HG03280 (cell line): ENCODE measurements at regions not wholly inside any gene's neighbourhood (a gene's known extent, or its start where the extent isn't known, plus 50 kb on each side); places are given as distances from the start of the nearest gene placed in this dataset.
"Not testable (repeated sequence)": the region's sequence is repeated elsewhere in the genome, so short reads cannot be mapped to it uniquely, and the experiment has no call there.

ENCODE experiments used
- ATAC-seq: cut with Tn5 transposase; IDR thresholded peaks from one replicate; pipeline ENCODE4 v1.9.1; 2021; ENCODE audit warnings: mild to moderate bottlenecking, moderate library complexity; ENCODE audit not compliant: unreplicated experiment

DNA sequence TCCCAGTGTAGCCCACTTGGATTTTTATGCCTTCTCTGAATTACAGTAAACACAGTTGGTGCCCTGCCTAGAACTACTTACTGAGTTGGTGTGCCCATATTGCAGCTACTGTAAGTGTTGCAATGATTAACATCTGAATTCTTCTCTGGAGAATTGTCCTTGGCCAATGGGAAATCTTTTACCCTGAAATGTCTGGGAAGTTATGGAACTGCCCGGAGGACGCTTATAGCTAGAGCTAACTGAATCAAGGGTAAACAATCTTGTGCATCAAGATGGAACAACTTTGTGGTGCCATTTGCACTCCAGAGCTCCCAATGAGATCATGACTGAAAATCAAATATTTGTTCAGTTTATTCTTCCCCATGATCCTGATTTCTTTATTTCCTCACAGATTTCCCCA lies 246.7 kb upstream of the CBLB start:
- no peak for ATAC-seq

DNA sequence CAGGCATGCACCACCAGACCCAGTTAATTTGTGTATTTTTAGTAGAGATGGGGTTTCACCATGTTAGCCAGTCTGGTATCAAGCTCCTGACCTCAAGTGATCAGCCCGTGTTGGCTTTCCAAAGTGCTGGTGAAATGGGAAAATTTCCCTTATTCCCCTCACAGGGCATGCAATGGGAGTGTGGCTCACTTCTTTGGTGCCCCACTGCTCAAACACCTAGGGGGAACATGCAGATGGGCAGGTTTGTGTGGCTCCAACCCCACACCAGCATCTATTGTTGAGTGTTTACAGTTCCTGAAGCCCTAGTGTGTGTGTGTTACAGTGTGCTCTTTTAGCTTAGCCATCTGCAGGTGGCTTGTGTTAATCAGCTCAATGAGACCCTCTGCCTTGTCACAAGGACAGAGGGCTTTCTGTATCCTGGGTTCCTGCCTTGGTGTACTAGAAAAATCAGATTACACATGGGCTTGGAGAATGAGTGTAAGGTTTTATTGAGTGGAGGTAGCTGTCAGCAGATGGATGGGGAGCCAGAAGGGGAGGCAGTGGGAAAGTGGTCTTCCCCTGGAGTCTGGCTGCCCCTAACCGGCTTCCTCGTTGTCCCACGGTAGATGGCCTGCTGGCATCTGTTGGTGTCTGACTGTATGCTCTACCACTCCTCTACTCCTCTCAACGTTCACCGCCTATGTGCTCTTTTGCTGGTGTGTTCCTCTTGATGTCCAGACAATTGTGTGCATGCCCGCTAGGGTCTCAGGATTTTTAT lies 248.1 kb upstream of the CBLB start:
- no peak for ATAC-seq

DNA sequence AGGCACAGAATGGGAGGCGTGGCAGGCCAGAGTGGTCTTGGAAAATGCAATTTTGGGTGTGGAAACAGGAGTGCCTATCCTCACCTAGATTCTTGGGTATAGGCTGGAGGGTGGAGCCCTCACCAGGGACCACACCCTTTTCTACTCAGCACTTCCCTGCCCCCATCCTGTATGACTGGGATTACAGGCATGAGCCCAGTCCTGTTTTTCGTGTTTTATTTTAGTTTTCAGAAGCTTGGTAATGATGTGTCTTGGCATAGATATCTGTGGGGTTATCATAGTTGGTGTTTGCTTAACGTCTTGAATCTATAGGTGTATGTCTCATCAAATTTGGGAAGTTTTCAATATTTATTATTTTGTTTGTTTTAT lies 248.7 kb upstream of the CBLB start:
- no peak for ATAC-seq

DNA sequence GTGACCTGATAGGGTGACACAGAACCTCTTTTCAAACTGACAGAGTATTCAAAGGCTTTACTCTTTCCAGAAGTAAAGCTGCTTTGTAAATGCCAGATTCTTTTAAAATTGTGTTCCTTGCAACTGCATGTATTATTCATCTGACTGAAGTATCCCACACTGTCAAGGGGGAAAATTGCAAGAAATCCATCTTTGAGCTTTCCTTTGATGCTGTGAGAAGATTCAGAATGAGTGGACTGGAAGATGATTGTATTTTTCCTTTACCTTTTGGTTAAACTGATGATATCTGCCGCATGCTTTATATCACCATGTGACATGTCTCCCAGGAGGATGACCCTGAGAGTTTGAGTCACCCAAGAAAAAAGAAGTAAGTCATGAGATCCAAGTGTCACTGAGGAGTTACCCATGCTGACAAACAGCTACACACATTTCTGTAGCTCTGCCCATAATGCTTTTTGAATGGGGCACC lies 250.8 kb upstream of the CBLB start:
- no peak for ATAC-seq

DNA sequence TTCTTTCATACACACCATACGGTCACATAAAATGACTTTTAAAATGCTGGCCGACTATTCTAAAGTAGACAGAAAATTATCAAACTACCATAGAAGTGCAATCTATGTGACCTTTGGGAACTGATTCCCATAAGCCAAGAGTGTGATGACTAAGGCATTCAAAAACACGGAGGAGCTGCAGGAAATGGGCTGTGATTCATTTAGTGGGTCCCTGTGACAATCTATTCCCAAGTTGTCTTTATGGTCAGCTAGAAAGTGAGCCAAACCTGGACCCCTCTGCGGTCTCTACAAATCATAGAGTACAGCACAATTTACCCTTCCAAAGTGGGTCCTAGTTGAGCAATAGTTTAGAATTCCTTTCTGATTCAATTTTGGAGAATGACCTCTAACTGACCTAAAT lies 251.5 kb upstream of the CBLB start:
- no peak for ATAC-seq

DNA sequence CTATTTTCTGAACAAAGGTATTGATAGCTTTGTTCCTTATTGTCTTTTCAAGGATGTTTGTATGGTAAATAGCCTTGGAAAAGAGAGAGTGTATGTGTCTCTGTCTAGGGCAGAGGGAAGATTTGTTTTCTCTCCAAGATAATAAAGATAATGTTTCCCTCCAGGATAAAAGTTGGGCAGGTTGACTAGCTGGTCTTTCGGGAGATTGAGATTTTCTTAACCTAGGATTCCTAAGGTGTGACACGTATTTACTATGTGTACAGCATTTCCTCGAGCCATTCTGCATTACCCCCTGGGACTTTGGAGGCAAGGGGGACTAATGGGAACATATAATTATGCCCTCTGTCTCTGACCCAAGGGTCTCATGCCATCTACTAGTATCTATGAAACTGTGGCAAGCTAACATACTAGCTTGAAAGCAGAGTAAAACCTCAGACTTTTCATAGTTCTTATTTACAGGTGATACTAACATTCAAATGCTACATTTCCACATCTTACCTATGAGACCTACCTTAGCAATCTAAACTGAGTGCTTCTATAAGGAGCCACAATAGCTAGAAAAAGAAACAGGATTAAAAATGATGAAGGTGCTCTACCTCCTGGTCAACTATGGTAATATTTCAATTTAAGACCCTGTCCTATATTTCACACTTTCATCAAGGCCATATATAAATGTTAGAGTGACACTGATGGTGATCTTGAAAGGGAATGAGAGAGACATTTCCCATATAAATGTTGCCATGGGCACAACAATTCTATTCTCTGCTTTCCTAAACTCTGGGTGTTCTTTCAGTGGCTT lies 252.9 kb upstream of the CBLB start:
- no peak for ATAC-seq

DNA sequence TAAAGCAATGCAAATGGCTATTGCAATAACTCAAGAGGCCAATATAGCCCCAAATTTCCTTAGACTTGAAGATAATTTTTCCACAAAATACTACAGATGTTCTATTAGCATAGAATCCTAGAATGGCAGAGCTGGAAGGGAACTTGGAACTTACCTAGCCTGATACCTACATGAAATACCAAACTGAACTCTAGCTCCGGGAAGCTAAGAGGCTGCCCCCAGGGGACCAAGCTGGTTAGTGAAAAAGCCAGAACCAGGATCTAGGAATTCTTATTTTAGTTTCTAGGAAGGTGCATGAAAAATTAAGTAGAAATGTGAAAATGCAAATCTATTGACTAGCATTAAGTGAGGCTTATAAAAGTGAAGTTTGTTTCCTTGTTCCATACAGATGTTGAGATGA lies 256.0 kb upstream of the CBLB start:
- ATAC-seq: no peak

DNA sequence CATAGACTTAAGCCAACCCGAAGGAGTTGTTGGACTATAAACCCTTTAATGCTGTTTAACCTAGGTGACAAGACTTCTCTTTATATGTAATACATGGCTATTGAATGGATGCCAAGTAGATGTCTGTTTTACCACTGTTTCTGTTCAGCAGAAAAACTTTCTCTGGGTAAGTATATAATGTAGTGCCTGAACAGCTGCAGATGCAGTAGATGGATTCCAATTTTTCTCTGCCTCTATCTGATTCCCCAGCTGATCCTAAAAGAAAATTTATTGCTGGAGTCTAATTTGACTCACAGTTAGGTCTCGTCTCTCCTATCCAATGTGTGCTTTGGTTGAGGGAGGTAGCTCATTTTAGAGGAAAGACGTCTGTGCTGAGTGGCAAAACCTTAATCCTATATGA lies 256.5 kb upstream of the CBLB start:
- no peak for ATAC-seq

DNA sequence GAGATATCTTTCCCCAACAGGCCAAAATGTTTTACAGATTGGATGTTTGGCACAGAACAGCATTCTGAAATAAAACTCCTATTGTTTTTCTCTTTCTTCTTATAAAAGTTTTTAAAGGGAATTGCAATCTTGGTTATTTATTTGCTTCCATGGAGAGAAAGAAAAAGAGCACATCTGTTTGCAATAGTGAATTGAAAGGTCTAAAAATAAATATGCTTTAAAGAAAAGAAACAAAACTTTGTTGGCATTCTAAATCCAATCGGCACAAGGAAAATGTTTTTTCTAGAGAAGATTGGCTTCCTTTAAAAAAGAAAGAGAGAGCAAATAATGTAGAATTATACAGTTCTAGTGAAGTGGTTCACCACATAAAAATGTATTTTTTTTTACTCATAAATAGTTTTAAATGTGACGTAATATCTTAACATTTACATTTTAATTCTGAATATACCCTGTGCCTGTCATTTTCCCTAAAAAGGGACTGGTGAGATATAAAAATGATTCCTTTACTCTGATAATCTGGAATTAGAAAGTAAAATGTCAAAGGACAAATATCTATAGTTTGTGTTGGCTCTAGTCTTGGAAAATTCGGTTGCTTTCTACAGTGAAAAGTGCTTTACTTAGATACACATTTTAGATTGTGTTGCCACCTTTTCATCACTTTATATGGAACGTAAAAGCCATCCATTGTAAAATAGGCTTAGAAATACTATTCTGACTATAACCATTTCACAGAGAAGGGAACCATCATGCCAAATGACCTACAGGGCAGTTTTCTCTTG lies 257.4 kb upstream of the CBLB start:
- ATAC-seq: no peak

DNA sequence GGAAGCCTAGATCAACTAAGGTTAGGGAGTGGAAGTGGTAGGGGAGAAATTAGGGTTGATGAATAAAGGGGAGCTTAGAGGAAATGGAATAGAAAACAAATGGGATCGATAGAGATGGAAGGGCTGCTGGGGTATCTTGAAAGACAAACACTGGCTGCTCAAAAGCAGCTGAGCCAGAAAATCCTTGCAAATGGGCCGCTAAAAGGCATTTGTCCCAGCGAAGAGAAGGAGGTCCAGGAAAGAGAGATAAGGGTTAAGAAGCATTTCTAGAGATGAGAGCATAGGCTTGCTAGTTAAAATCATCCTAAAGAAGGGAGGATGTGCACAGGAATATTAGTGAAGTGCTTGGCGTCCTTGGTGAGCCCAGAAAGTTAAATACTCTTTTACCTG lies 258.0 kb upstream of the CBLB start:
- ATAC-seq: no peak

DNA sequence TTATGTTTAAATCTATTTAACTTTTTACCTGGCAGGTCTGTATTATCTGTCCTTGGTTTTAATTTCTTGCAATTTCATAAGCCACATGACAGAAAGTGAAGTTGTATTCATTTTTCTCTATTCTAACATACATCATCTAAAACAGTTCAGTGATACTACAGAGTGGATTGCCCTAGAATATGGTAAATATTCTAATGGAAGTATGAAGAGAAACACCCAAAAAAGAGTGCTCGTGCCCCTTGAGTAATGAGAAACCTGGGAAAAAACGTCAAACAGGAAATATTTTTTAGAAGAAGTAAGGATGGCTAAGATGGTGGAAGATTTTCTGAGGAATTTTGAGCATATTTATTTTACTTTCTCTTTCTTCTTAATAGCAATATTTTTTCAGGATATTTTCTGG lies 261.1 kb upstream of the CBLB start:
- no peak for ATAC-seq

DNA sequence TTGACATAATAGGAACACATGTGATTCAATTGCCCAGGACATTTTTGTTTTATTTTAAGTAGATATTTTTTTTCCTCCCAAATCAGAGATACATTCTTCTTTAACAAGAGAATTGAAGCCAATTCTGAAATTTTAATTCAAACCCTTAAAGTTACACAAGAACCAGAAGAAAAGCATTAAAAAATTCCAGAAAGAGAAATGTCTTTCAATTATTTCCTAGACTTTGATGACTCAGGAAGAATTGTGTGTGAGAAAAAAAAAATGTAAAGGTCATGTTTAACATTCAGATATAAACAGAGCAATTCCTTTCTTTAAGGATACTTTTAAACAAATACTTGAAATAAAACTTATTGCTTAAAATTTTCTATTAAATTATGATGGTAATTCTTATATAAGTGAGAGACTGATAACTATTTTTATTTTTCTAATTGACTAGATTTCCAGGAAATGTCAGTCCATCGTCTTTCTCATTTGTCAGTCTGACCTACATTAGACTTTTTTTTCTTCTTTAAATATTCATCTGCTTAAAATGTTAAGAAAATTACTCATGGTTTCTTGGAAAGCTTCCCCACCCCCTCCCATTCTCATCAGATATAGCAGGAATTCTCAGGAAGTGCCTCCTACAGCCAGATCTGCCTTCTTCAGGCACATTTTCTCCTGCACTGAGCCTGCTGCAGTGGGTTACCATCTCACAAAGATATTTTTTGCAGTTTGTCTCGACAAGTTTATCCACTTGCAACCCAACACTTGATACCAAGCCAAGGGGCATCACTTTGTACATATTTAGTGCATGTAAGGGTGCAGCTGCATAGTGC lies 261.8 kb upstream of the CBLB start:
- ATAC-seq: no peak

DNA sequence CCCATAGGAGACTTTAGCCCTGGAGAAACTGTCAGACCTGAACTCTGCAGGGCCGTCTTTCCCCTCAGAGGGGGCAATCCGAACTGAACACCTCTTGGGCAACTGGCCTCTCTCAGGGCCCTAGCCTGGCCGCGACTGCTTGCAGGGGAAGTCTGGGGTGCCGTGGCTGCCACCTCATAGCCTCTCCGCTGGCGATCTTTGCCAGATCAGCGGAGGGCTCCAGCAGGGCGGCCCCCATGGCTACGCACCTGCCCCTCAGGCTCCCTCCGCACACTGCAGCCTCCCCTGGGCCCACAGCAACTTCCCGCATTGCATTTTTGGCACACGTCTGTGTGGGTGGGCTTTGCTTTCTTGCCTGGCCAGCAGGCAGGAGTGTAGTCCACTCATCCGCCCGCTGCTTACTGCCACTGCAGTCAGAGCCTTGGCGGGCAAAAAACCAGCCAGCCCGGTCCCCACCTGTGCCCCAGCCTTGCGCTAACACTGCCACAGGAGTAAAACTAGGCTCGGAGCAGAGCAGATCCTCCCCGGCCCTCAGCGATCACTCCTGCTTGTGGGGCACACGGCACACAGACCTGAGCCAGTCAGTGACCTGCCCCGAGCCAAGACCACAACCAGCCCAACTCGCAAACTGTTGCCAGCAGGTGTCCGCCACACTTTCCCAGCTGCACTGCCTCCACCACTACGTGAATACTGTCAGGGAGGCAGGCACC lies 266.8 kb upstream of the CBLB start:
- no peak for ATAC-seq

DNA sequence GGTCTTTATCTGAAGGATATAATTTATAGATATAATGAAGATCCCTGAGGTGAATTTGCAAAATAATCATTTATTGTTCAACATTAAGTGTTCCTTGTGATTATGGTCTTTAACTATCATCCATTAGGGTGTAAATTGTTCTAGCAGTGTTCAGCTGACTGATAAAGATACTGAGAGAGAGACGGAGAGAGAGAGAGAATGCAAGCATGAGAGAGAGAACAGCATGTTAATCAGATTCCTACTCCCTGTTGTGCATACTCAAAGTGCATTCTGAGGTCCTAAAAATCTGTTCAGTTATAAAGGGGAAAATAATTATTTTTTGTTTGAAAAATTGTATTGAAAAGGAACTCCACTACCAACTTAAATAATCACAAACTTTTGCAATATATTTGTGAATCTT lies 271.0 kb upstream of the CBLB start:
- ATAC-seq: no peak

DNA sequence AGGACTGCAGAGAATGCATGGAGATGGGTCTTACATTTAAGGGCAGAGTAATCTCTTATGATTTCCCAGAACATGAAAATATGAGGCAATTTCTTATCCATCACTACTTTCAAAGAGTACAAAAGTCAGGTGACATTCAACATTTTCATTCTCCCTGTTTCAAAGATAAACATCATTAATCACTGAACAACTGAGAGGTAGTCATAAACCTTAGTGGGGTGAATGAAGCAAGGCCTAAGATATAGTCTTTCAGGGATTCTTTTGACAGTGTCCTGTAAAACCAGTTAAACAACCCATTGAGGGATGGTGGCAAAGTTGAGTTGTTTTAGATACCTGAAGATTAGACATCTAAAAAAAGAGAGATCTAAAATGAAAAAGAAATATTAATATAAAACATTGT lies 271.6 kb upstream of the CBLB start:
- ATAC-seq: no peak

DNA sequence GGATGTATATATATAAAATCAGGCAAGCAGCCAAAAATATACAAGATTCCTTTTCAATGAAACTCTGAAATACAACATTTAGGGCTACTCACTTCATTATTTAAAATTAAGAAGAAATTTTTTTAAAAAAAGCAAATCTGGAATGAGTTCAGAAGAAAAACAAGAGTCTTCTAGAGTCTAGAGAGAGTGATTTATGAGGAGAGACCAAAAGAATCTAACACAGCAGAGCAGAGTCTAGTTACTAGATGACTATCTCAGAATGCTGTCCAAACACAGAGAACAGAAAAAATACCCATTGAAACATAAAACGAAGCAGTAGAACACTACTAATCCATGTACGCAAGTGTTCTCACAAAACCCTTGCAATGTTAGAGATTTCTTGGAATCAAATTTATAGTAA lies 275.2 kb upstream of the CBLB start:
- ATAC-seq: no peak

DNA sequence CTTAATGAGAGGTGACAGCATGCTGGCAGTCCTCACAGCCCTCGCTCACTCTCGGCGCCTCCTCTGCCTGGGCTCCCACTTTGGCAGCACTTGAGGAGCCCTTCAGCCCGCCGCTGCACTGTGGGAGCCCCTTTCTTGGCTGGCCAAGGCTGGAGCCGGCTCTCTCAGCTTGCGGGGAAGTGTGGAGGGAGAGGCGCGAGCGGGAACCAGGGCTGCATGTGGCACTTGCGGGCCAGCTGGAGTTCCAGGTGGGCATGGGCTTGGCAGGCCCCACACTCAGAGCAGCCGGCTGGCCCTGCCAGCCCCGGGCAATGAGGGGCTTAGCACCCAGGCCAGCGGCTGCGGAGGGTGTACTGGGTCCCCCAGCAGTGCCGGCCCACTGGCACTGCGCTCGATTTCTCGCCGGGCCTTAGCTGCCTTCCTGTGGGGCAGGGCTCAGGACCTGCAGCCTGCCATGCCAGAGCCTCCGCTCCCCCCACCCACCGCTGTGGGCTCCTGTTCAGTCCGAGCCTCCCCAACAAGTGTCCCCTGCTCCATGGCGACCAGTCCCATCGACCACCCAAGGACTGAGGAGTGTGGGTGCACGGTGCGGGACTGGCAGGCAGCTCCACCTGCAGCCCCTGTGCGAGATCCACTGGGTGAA lies 279.7 kb upstream of the CBLB start:
- not testable (repeated sequence) for ATAC-seq

DNA sequence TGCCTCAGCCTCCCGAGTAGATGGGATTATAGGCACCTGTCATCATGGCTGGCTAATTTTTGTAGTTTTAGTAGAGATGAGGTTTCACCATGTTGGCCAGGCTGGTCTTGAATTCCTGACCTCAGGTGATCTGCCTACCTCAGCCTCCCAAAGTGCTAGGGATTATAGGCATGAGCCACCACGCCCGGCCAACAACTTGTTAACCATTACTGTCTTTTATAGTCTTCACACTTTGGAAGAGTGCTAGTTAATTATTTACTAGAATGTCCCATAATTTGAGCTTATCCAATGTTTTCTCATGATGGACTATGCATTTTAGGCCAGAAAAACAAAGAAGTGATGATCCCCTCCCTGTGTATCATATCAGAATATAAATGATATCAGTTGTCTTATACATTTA lies 288.6 kb upstream of the CBLB start:
- no peak for ATAC-seq

DNA sequence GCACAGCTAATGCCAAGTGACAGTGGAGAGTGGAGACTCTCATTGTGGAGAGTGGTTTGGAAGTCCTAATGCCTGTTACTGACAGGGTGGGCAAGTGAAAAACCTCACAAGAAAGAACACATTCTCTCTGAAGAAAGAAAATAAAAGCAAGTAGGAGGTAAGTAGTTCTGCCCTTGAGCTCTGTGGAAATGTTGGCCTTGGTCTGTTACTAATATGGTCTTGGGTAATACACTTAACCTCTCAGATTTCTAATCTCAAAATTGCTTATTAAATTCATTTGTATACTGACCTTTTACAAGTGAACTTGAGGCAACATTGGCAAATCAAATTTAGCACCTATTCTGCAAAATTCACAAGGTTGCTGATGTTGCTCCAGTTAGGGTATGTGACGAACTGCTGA lies 291.6 kb upstream of the CBLB start:
- ATAC-seq: no peak

DNA sequence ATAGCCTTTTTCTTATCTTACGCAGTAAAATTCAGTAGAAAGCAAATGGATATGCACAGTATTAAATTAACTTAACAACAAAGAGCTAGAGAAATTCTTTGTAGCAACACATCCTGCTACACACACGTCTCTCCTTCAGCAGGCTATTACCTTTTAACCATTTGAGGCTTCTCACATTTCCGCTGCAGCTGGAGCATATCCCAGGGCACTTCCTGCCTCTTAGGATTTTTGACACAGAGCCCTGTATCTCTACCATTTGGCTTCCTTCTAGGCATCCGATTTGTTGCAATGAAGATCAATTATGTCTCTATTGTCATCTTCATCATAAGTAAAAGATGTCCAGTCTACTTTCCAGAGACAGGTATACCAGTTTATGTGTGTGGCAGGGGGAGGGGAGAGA lies 292.4 kb upstream of the CBLB start:
- ATAC-seq: no peak
